Stimulated activated CD4-positive, alpha-beta T cell treated with anti-CD3 and anti-CD28 coated beads, Interleukin-4, amount 100 ng/mL, for 24 hours (primary cell): ENCODE measurements at regions not wholly inside any gene's neighbourhood (a gene's known extent, or its start where the extent isn't known, plus 50 kb on each side); places are given as distances from the start of the nearest gene placed in this dataset.

Experiments
- DNase-seq: peaks from one replicate; pipeline ENCODE4 v3.0.0-alpha.2; 2020

- DNase-seq = no peak
Observed at GRCh38 chr12:131610181-131610580, 100.7 kb upstream of the SFSWAP start.

GRCh38 chr12:131610891-131611290, 100.0 kb upstream of the SFSWAP start:
- no peak for DNase-seq

GRCh38 chr12:131611416-131612091, 99.3 kb upstream of the SFSWAP start:
- no peak for DNase-seq

- DNase-seq = no peak
Observed at GRCh38 chr12:131612092-131612755, 98.7 kb upstream of the SFSWAP start.

- DNase-seq = no peak
Observed at GRCh38 chr12:131613186-131613585, 97.7 kb upstream of the SFSWAP start.

- DNase-seq = no peak
Observed at GRCh38 chr12:131613678-131614077, 97.2 kb upstream of the SFSWAP start.

GRCh38 chr12:131615326-131616042, 95.4 kb upstream of the SFSWAP start:
- no peak for DNase-seq

- DNase-seq = no peak
Observed at GRCh38 chr12:131616043-131616700, 94.7 kb upstream of the SFSWAP start.

- DNase-seq = no peak
Observed at GRCh38 chr12:131616738-131617137, 94.2 kb upstream of the SFSWAP start.

- no peak for DNase-seq
Observed at GRCh38 chr12:131617179-131617578, 93.7 kb upstream of the SFSWAP start.

GRCh38 chr12:131617596-131618302, 93.1 kb upstream of the SFSWAP start:
- DNase-seq = no peak

- no peak for DNase-seq
Observed at GRCh38 chr12:131618303-131618658, 92.6 kb upstream of the SFSWAP start.

GRCh38 chr12:131618701-131619100, 92.2 kb upstream of the SFSWAP start:
- DNase-seq = no peak

GRCh38 chr12:131619106-131619642, 91.7 kb upstream of the SFSWAP start:
- DNase-seq = no peak

- DNase-seq = no peak
Observed at GRCh38 chr12:131619736-131620506, 91.0 kb upstream of the SFSWAP start.

GRCh38 chr12:131620520-131620919, 90.4 kb upstream of the SFSWAP start:
- DNase-seq = no peak

- DNase-seq = no peak
Observed at GRCh38 chr12:131620946-131621681, 89.8 kb upstream of the SFSWAP start.

- no peak for DNase-seq
Observed at GRCh38 chr12:131621701-131622421, 89.0 kb upstream of the SFSWAP start.

GRCh38 chr12:131622422-131622955, 88.4 kb upstream of the SFSWAP start:
- no peak for DNase-seq
